C4-2B (cell line): ENCODE measurements at regions not wholly inside any gene's neighbourhood (a gene's known extent, or its start where the extent isn't known, plus 50 kb on each side); places are given as distances from the start of the nearest gene placed in this dataset.

Experiments
- ZFX ChIP-seq: fragments of 450-650 bp; IDR thresholded peaks from 2 replicates; pipeline ENCODE4 v1.6.1; 2017
- TF ChIP-seq, protein P1 (sequence below): fragments of 450-650 bp; conservative IDR thresholded peaks from 2 replicates; pipeline ENCODE4 v1.5.1; 2017; ENCODE audit warnings: mild to moderate bottlenecking

DNA sequence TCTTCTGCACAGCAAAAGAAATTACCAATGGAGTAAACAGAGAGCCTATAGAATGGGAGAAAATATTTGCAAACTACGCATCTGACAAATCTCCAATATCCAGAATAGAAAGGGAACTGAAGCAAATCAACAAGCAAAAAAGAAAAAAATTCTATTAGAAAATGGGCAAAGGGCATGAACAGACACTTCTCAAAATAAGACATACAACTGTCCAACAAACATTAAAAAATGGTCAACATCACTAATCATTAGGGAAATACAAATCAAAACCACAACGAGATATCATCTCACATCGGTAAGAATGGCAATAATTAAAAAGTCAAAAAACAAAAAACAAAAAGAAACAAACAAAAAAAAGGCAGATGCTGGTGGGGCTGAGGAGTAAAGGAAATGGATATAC, 356.4 kb downstream of the ADCYAP1 start:
- TF ChIP-seq, protein P1, sequence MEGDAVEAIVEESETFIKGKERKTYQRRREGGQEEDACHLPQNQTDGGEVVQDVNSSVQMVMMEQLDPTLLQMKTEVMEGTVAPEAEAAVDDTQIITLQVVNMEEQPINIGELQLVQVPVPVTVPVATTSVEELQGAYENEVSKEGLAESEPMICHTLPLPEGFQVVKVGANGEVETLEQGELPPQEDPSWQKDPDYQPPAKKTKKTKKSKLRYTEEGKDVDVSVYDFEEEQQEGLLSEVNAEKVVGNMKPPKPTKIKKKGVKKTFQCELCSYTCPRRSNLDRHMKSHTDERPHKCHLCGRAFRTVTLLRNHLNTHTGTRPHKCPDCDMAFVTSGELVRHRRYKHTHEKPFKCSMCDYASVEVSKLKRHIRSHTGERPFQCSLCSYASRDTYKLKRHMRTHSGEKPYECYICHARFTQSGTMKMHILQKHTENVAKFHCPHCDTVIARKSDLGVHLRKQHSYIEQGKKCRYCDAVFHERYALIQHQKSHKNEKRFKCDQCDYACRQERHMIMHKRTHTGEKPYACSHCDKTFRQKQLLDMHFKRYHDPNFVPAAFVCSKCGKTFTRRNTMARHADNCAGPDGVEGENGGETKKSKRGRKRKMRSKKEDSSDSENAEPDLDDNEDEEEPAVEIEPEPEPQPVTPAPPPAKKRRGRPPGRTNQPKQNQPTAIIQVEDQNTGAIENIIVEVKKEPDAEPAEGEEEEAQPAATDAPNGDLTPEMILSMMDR = no peak
- TF ChIP-seq ZFX = no peak
